ENCODE measurements at regions not wholly inside any gene's neighbourhood (a gene's known extent, or its start where the extent isn't known, plus 50 kb on each side); places are given as distances from the start of the nearest gene placed in this dataset.

DNA sequence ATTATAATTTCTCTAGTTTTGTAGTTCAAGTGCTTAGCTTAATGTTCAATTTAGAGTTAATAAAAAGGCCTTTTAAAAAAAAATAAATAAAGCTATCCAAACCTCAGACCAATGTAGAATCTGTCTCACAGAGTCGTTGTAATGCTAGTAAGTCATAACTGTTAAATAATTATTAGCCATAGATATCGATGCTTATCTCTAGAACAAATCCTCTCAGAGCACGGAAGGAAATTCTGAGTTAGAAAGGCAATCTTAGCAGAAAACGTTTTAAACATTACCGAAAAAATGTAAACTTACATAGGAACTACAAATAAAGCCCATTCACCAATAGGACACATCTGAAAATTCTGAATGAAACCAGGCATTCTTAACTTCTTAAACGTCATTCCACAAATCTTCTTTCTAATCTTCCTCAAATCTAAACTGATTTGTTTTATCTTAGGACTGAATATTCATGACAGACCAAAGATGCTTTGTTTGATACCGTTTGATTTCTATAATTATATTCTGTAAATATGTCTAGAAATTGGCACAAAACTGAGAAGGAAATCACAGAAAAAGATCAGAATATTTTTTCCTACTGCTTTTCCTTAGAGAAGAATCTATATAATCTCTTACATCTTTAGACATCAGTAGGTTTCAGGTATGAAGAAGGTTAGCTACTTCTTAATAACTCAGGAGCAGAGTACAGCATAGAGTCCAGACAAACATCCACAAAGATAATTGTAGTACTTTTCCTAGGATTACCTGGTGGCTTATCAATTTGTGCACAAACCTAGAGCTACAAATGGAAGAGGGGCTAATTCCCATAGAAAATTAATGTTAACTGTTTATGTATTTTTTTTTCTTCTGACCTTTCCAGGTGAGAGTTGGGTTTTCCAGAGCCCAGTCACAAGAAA lies 140.7 kb downstream of the BTC start:
- DNase-seq: no peak

DNA sequence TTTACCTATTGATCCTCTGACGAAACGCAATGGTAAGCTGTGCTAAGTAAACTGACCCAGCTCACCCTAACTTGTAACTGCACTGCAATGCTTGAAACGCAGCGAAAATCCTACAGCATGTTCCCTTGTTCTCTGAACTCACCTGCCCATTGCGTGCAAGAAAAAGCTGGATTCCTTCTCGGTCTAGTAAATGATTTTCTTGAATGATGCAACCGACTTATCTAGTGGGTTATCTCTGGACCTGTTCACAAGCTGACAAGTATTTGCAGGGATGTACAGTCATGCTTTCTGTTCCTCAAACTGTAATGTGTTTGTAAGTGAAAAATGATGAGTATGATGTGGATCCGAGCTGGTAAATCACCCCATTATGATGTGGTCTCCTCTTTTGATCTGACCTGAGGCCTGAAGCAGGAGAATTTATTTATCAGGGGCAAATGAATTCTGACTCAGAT lies 140.1 kb downstream of the BTC start:
- DNase-seq: no peak

DNA sequence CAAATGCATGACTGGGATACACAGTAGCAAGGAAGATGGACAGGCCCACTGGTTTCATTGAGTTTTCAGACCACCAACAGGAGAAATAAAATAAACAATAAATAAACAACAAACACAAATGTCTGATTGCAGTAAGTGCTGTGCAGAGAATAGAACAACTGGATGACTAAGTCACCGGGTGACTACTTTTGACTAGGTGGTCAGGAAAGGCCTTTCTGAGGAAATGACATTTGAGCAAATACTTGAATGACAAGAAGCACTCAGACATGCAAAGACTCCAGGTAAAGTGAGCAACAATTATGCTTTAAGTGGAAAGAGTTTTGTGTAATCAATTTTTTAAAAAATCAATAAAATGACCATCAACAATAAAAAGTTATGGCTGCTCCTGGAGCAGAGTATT lies 137.7 kb downstream of the BTC start:
- no peak for DNase-seq

DNA sequence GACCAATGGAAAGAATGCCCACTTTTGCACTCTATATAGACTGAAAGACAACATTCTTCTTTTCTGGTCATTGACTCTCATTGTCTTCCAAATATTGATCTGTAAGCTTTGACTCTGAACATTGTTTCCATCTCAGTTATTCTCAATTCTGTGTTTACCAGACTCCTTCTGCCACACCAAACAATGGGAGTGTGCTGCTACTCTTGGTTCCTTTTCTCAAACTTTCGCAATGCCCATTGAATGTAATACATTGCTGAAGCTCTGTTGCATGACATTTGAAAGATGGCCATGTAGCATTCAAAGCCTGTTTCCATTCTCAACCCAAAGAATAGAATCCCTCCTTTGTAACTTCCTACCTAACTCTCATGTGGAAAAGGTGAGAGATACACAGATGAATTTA lies 136.2 kb downstream of the BTC start:
- DNase-seq: no peak

DNA sequence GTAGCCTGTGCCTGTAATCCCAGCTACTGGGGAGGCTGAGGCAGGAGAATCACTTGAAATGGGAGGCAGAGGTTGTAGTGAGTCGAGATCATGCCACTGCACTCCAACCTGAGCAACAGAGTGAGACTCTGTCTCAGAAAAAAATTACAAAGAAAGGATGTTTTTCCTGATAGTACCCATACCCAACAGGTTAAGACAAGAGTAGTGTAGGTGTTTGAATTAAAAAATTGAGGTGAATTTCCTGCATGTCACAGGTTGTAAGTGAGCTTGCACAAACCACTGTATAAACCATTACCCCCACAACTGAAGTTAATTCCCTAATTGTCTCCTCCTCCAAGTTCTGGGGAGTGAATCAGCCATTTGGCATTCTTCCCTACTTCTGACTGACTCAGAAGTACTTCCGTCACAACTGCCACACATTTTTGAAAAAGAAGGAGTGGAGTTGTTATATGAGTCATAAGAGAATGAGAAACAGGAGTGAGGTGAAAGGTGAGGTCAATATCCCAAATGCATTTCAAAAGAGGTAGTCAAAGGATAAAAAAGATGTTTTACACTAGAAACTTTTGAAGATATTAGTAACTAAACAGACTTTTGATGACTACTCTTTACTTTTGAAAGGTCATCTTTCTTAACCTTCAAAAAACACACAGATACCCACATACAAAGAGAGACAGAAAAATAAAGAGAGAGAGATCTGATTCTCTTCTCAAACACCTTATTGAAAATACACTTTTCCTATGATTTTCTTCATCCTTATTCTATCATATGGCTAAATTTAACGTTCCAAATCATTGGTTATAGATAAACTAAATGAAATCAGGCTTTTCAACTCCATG lies 134.5 kb downstream of the BTC start:
- no peak for DNase-seq

DNA sequence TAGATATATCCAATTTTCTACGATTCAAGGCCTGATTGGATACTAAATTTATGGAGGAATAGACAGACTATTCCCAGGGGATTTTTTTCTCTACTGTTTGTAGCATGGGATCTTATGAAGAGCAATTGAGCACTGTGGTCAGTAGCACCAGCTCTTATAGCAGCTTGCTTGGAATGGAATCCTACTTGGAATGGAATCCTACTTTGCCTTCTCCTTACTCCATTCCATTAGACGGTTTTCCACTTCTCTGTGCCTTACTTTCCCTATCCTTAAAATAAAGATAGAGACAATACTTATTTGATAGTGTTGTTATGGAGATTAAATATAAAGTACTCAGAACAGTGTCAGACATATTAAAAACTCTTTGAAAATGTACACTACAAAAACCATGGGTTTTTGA lies 133.5 kb downstream of the BTC start:
- DNase-seq: no peak

DNA sequence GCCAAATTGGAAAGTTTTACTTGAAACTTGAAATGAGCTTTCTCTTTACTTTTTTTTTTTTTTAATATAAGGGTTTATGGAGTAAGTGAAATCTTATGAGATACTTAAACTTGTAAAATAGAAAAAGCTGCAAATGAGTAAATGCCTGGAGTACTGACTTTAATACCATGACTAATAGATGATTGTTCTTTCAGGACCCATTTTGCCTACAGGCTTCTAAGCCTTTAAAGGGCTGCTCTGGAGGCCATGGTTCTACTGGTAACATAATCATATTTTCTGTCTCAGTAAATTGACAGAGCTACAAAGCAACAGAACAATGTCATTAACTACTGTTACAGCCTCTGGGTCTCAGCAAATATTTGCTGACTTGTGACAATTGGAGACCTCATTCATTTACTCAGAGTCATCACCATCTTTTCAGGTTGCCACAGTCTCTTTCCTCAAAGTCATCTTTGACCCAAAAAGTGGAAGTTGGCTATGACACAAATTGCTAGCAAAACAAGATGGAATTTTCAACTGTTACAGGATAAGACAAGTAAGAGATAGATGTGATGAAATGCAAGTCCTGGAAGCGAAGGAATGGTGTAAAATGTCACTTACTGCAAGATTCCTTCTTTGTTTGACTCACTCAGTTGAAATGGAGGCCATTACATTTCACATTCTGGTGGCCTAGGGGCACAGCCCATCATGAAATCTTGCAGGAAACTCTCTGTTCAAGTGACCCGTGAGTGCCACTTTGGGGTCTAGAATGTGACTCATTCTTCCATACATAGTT lies 132.7 kb downstream of the BTC start:
- no peak for DNase-seq

DNA sequence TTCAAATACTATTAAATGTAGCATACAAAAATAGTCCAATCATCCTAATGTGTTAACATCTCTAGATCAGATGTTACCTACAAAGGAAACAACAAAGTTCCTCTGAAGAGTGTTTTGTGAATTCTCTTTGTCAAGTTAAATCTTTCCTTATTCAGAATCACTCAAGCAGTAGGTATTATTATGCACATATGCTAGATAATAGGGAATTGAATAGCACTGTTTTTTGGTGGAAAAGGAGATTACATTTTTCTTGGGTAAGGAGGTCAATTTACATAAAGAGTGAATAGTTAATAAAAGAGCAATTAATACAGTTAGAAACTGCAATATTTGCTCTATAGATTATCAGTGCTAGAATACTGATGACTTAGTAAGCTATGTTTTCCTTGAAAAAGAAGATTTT lies 130.7 kb downstream of the BTC start:
- DNase-seq: no peak

DNA sequence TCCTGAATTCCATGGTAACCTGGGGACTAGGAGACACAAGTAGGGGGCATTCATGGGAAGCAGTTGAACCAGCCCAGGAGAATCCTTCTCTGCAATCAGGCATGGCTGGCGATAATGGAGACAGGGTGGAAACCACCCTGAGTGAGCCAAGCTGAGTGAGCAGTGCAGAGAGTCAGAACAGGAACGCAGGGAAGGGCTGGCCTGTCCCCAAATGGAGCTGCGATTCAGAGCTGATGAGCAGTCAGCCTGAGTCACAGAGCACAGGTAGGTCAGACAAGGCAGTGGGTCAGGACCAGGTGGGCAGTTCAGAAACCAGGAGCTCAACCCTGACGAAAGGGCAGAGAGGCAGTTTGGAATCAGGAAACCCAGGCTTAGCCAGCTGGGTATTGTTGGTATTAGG lies 129.0 kb downstream of the BTC start:
- no peak for DNase-seq

DNA sequence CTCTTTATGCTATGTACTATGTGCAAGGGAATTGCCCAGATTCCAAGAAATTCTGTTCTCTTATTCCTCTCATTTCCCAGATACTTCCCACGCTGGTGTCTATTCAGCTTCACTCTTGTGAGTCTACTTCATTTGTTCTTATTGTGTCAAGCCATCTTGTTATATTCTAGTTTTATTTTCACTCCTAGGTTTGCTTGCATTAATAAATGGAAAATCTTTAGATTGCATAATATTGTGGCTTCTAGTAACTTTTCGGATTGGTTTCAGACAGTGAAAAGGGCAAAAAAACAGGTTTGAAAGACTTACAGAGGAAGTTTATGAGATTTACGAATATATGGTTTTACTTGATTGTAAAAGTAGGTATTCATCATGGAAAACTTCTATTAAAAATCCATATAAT lies 128.4 kb downstream of the BTC start:
- DNase-seq: no peak

DNA sequence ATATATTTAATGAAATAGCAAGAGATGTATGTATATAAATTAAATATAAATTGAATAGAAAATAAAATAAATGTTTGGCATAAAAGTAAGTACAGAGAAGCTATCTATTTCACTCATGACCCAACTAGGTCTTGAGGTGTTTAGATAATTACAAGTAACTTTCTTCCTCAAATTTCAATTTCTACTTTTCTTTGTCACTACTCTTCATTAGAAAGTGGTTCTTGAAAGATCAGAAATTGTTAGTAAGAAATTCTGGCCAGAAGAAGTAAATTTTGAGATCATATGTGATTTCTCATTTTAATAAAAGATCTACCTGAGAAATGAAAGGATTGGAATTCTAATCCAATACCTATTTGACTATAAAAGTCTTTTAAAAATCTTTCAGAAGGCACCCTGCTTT lies 126.9 kb downstream of the BTC start:
- no peak for DNase-seq

DNA sequence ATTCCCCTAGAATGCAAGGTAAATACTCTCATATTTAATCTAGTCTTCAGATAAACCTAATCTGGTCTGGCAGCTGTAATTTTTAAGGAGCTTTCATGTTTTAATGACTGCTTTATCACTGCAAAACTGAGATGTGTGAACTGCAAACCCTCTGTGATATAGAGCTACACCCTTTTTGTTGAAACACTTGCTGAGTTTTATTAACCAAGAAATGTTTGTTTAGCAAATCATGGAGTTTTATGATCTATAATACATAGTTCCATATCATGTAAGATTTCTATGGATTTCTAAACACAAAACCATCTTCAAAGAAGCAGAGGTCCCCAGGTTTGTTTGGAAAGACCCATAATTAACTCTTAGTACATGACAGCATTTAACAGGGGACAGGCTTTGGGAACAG lies 126.4 kb downstream of the BTC start:
- DNase-seq: no peak

DNA sequence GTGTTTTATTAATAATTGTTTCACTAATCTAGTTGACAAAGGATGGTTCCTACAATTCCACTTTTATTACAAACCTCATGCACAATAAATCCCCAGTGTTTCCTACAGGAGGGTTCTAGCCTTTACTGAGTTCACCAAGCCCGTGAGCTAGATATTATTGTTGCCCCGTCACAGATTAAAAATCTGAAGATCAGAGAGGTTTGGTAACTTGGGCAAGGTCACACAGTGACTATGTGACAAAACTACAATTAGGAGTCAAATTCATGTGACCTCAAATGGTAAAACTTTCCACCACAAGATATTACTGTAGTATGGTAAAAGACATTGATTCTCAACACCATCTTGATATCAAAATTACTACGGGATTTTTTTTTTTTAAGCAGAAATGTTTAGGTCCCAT lies 124.6 kb downstream of the BTC start:
- DNase-seq: no peak

DNA sequence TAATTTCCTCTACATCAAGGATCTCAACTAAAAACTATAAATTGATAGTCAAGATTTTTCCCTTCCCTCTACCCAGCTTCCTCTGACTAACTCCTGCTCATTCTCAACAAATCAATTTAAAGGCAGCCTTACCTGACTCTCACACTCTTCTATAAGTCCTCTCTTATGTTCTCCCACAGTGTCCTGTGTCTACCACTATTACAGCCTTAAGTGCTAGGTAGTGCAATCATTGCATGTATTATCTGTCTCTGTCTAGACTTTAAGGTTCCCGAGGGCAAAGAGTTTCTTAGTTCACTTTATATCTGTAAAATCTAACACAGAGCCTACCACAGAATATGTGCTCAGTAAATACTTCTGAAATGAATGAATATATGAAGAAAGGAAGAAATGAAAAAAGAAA lies 123.7 kb downstream of the BTC start:
- no peak for DNase-seq

DNA sequence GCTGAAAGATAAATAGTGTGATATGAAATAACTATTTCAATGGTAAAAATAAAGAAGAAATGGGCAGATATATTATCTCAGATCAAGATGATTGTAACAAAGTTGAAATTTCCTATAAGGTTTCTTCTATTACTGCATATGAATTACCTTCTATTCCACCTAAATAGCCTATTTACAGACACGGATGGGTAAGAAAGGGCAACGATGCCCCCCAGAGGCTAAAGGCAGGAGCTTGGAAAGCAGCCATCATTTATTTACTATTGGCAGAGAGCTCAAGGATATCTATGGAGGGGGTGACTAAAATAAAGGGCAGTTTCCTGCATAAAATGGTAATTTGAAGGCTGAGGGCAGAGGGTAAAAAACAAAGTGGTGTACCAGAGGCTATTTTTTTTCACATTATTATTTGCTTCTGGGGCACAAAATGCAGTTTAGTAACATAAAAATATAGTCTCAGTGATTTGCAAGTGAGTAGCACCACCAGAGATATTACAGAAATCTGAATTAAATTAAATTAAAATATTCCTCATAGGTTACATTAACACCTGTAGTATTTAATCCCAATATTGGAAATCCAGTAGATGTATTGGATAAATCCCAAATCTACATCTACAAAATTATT lies 123.1 kb downstream of the BTC start:
- peak; percentile 54 for DNase-seq

DNA sequence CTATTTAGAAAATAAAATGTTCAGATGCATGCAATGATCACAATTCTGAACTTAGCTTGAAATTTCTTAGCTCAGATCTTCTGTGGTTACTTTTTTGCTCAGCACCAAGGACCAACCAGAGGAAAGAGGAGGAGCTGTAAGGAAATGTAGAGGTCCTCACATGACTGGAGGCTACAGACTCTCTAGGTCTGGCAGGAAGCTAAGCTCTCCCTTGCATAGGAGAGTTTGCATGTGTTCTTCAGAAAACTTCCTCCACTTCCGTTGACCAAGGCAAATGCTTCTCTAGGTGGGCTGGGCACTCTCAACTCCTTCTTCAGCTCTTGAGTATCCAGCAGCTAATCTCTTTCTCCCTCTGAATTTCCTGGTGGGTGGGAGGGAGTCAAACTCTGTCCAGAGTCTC lies 119.6 kb downstream of the BTC start:
- no peak for DNase-seq

DNA sequence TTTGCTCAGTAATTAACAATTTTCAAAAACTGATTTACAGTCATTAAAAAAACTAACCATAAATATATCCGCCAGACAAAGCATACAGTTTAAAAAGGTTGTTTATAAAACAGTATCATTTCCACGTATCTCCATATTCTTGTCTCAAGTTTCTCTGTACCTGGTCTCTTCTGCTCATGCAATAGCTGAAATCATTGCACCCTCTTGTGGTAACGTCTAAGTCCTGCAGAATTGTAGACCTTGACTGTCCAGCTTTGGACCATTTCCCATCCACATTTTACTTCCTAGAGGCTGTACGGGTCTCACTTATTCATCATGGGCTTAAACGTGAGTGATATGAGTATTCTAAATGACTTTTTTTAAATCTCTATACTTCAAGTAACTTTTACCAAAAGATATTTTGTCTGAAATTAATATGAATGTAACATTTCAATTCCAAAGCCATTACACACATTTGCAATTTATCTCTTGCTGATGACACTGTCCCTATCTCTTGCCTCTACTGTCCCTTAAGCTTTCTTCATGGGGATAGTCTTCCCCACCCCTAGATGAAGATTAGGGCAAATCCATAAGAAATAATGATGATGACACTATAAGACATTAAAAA lies 118.5 kb downstream of the BTC start:
- peak; percentile 9 for DNase-seq

DNA sequence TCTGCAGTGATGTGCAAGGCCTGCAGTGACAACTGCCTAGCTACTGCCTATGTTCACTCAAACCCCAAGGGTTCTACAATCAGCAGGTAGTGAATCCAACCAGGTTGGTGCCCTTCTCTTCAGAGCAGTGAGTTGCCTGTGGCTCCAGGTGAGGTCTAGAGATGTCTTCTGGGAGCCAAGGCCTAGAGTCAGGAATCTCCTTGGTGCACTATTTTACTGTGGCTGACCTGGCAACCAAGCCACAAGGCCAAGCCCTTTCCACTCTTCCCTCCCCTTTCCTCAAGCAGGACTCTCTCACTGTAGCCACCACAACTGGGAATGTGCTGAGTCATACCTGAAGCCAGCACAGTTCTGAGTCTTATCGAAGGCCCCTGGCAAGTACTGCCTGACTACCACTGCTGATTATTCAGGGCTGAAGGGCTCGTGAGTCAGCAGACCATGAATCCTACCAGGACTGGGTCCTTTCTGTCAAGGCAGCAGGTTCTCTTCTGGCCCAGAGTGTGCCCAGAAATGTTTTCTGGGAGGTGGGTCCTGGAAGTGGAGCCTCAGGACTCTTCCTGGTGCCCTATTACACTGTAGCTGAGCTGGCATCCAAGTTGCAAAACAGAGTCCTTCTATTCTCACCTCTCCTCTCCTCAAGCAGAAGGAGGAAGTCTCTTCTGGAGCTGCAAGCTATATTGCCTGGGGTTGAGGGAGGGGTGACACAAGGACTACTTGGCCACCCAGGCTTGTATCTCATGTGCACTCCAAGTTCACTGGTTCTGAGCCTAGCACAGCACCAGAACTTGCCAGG lies 111.6 kb downstream of the BTC start:
- DNase-seq: no peak

DNA sequence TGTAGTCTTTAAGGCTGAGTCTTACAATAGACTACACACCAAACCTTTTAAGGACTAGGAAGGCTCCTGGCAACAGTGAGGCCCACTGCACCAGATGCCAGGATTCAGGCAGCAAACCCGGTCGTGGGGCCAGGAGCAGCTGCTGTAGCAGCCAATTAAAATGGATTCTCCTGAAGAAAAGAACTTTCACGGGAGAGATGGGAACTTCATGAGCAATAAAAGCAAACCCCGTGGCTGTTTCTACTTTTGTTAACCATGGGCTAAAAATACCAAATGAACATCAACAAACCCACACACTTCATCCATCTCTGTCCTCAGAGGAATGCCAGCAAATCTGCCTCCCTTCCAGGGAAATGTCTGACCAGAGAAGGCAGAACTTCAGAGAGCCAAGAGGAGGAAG lies 101.4 kb downstream of the BTC start:
- DNase-seq: no peak

All from stimulated activated CD4-positive, alpha-beta T cell treated with anti-CD3 and anti-CD28 coated beads, Interleukin-4, amount 100 ng/mL, for 24 hours (primary cell).